Neural crest cell (in vitro differentiated cells): ENCODE measurements at regions not wholly inside any gene's neighbourhood (a gene's known extent, or its start where the extent isn't known, plus 50 kb on each side); places are given as distances from the start of the nearest gene placed in this dataset.

ENCODE experiments used
- DNase-seq: peaks from one replicate; pipeline ENCODE4 v3.0.0; 2021; ENCODE audit warnings: low read depth, mixed read lengths, low spot score
- H3K27ac Mint-ChIP-seq: one replicate; pipeline ENCODE4 v1.8.0; 2021; ENCODE audit warnings: mild to moderate bottlenecking, mixed read lengths; ENCODE audit not compliant: unreplicated experiment
- H3K27me3 Mint-ChIP-seq: 2 replicates; pipeline ENCODE4 v1.8.0; 2021; ENCODE audit warnings: low read depth, mild to moderate bottlenecking, mixed read lengths
- H3K36me3 Mint-ChIP-seq: 2 replicates; pipeline ENCODE4 v1.8.0; 2021; ENCODE audit warnings: low read depth, mild to moderate bottlenecking, mixed read lengths
- H3K4me1 Mint-ChIP-seq: 2 replicates; pipeline ENCODE4 v1.8.0; 2021; ENCODE audit warnings: mixed read lengths
- H3K4me3 Mint-ChIP-seq: one replicate; pipeline ENCODE4 v1.8.0; 2021; ENCODE audit warnings: mild to moderate bottlenecking, mixed read lengths
- H3K9me3 Mint-ChIP-seq: 2 replicates; pipeline ENCODE4 v1.8.0; 2021; ENCODE audit warnings: mixed read lengths
- TF ChIP-seq, protein P1 (sequence below): fragments of 200-600 bp; sonication (generic); conservative IDR thresholded peaks from 2 replicates; pipeline ENCODE4 v1.5.0; 2021; ENCODE audit warnings: antibody characterized with exemption, mild to moderate bottlenecking

DNA sequence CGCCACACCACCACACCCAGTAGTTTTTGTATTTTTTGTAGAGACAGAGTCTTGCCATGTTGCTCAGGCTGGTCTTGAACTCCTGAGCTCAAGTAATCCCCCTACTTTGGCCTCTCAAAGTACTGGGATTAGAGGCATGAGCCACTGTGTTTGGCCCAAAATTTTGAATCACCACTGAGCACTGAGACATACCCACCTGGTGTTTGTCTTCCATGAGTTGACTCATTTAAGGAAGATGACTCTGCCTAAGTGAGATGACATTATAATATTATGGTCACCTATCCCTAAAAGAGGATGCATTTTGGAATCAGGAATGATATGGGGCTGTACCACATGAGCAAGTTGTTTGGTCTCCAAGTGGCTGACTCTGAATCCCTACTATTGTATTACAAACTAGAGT lies 54.6 kb upstream of the RNF217 start:
- Mint-ChIP-seq H3K27ac (no peak overlapping the region), H3K9me3 (no peaks in the 10 kb centered on the region), H3K4me1 (no peaks in the 10 kb centered on the region), H3K36me3 (no peaks in the 10 kb centered on the region), H3K4me3 (no peak overlapping the region), H3K27me3 (no peaks in the 10 kb centered on the region)
- no peak for DNase-seq
- TF ChIP-seq, protein P1, sequence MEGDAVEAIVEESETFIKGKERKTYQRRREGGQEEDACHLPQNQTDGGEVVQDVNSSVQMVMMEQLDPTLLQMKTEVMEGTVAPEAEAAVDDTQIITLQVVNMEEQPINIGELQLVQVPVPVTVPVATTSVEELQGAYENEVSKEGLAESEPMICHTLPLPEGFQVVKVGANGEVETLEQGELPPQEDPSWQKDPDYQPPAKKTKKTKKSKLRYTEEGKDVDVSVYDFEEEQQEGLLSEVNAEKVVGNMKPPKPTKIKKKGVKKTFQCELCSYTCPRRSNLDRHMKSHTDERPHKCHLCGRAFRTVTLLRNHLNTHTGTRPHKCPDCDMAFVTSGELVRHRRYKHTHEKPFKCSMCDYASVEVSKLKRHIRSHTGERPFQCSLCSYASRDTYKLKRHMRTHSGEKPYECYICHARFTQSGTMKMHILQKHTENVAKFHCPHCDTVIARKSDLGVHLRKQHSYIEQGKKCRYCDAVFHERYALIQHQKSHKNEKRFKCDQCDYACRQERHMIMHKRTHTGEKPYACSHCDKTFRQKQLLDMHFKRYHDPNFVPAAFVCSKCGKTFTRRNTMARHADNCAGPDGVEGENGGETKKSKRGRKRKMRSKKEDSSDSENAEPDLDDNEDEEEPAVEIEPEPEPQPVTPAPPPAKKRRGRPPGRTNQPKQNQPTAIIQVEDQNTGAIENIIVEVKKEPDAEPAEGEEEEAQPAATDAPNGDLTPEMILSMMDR: no peak
